ENCODE measurements at regions not wholly inside any gene's neighbourhood (a gene's known extent, or its start where the extent isn't known, plus 50 kb on each side); places are given as distances from the start of the nearest gene placed in this dataset.

GRCh38 chr6:57974653-57975052 lies 657.2 kb downstream of the PRIM2 start:
- TF ChIP-seq CTCF (conservative IDR thresholded peaks at IDR 0.05 in 1 of 2, IDR thresholded peaks at IDR 0.05 in 1 of 2; ENCODE audit: extremely low read depth in 1 of 2, insufficient read depth in 1 of 2, low read depth in 1 of 2, low read length in 2 of 2) (no peak), EZH2 (IDR thresholded peaks at IDR 0.05; ENCODE audit: borderline replicate concordance, low read length) (no peak)
